ENCODE measurements at regions not wholly inside any gene's neighbourhood (a gene's known extent, or its start where the extent isn't known, plus 50 kb on each side); places are given as distances from the start of the nearest gene placed in this dataset.

GRCh38 chr1:36728051-36728450 lies 245.3 kb upstream of the CSF3R start:
- no peak for TF ChIP-seq CTCF (IDR thresholded peaks at IDR 0.05)
- no peak for TF ChIP-seq POLR2A (IDR thresholded peaks at IDR 0.05)

Data from testis (tissue), 2 donors.